Right atrium auricular region (tissue), 2 donors: ENCODE measurements at regions not wholly inside any gene's neighbourhood (a gene's known extent, or its start where the extent isn't known, plus 50 kb on each side); places are given as distances from the start of the nearest gene placed in this dataset.

ENCODE experiments used
- DNase-seq: peaks from one replicate; pipeline ENCODE4 v3.0.0-alpha.2; 2019; ENCODE audit warnings: low spot score
- H3K27ac ChIP-seq, 2 donors: fragments of 200-600 bp; sonication (generic); 1 replicate in 1 of 2; 2 replicates in 1 of 2; pipeline ENCODE4 v1.5.1; 2016 to 2019
- H3K27me3 ChIP-seq, 2 donors: fragments of 200-600 bp; sonication (generic); one replicate each; pipeline versions ENCODE4 v1.5.1 to v1.6.0; 2017 to 2019
- H3K36me3 ChIP-seq: fragments of 200-600 bp; sonication (generic); one replicate; pipeline ENCODE4 v1.5.1; 2016
- H3K4me1 ChIP-seq, 2 donors: fragments of 200-600 bp; sonication (generic); one replicate each; pipeline versions ENCODE4 v1.5.1 to v1.6.0; 2017 to 2019
- H3K4me3 ChIP-seq, 2 donors: fragments of 200-600 bp; sonication (generic); 1 replicate in 1 of 2; 2 replicates in 1 of 2; pipeline ENCODE4 v1.5.1; 2017 to 2019; ENCODE audit warnings: mild to moderate bottlenecking in 1 of 2, moderate library complexity in 1 of 2
- H3K9me3 ChIP-seq, 2 donors: fragments of 200-600 bp; sonication (generic); one replicate each; pipeline ENCODE4 v1.5.1; 2019
- CTCF ChIP-seq, 2 donors: fragments of 200-600 bp; sonication (generic); IDR thresholded peaks; one replicate each; pipeline ENCODE4 v1.5.1; 2019; ENCODE audit warnings: antibody characterized with exemption in 2 of 2

GRCh38 chr11:82458761-82459160, 274.9 kb downstream of the FAM181B start:
- Histone ChIP-seq H3K27ac (no peak overlapping the region), H3K9me3 (no peaks in the 10 kb centered on the region), H3K4me3 (no peak overlapping the region), H3K4me1 (no peaks in the 10 kb centered on the region), H3K27me3 (no peaks in the 10 kb centered on the region), H3K36me3 (no peaks in the 10 kb centered on the region)
- no peak for TF ChIP-seq CTCF (IDR thresholded peaks at IDR 0.05)
- DNase-seq = no peak

GRCh38 chr11:82458147-82458546, 275.5 kb downstream of the FAM181B start:
- Histone ChIP-seq H3K4me3 (no peak overlapping the region), H3K27ac (no peak overlapping the region), H3K9me3 (no peaks in the 10 kb centered on the region), H3K27me3 (no peaks in the 10 kb centered on the region), H3K4me1 (no peaks in the 10 kb centered on the region), H3K36me3 (no peaks in the 10 kb centered on the region)
- TF ChIP-seq CTCF (IDR thresholded peaks at IDR 0.05) = no peak
- DNase-seq = no peak

GRCh38 chr11:82450996-82451395, 282.7 kb downstream of the FAM181B start:
- DNase-seq = no peak
- no peak for TF ChIP-seq CTCF (IDR thresholded peaks at IDR 0.05)
- H3K27me3 ChIP-seq = no peaks in the 10 kb centered on the region
- no peak overlapping the region for H3K4me3 ChIP-seq
- H3K9me3 ChIP-seq = no peaks in the 10 kb centered on the region
- no peaks in the 10 kb centered on the region for H3K4me1 ChIP-seq
- H3K36me3 ChIP-seq = no peaks in the 10 kb centered on the region
- H3K27ac ChIP-seq = no peak overlapping the region

GRCh38 chr11:82406611-82407010, 327.1 kb downstream of the FAM181B start:
- no peaks in the 10 kb centered on the region for H3K9me3 ChIP-seq
- DNase-seq = no peak
- no peaks in the 10 kb centered on the region for H3K4me1 ChIP-seq
- no peak overlapping the region for H3K4me3 ChIP-seq
- H3K27me3 ChIP-seq = no peaks in the 10 kb centered on the region
- H3K36me3 ChIP-seq = no peaks in the 10 kb centered on the region
- TF ChIP-seq CTCF (IDR thresholded peaks at IDR 0.05) = no peak
- H3K27ac ChIP-seq = no peak overlapping the region

GRCh38 chr11:82405421-82405820, 328.2 kb downstream of the FAM181B start:
- no peaks in the 10 kb centered on the region for H3K27me3 ChIP-seq
- no peak for TF ChIP-seq CTCF (IDR thresholded peaks at IDR 0.05)
- H3K4me3 ChIP-seq = no peak overlapping the region
- H3K36me3 ChIP-seq = no peaks in the 10 kb centered on the region
- no peak for DNase-seq
- peak overlapping the region in 1 of 2 donors; percentile 16 for H3K27ac ChIP-seq
- H3K4me1 ChIP-seq = no peaks in the 10 kb centered on the region
- H3K9me3 ChIP-seq = no peaks in the 10 kb centered on the region

GRCh38 chr11:82404981-82405380, 328.7 kb downstream of the FAM181B start:
- no peak for TF ChIP-seq CTCF (IDR thresholded peaks at IDR 0.05)
- H3K4me1 ChIP-seq = no peaks in the 10 kb centered on the region
- H3K9me3 ChIP-seq = no peaks in the 10 kb centered on the region
- no peak for DNase-seq
- H3K36me3 ChIP-seq = no peaks in the 10 kb centered on the region
- H3K4me3 ChIP-seq = no peak overlapping the region
- no peak overlapping the region for H3K27ac ChIP-seq
- no peaks in the 10 kb centered on the region for H3K27me3 ChIP-seq
